DND-41 (cell line): ENCODE measurements at regions not wholly inside any gene's neighbourhood (a gene's known extent, or its start where the extent isn't known, plus 50 kb on each side); places are given as distances from the start of the nearest gene placed in this dataset.

Experiments
- CTCF ChIP-seq: IDR thresholded peaks from 2 replicates; pipeline ENCODE4 v1.5.1; 2012; ENCODE audit warnings: borderline replicate concordance, low read length, moderate library complexity, mild to moderate bottlenecking; ENCODE audit not compliant: poor library complexity, severe bottlenecking; ENCODE audit errors: extremely low read depth
- EZH2 ChIP-seq: IDR thresholded peaks from 3 replicates; pipeline ENCODE4 v1.6.1; 2012; ENCODE audit warnings: borderline replicate concordance, low read depth, mild to moderate bottlenecking, moderate library complexity, low read length, inconsistent platforms; ENCODE audit not compliant: severe bottlenecking

- no peak for TF ChIP-seq CTCF
- no peak for TF ChIP-seq EZH2
Measured at GRCh38 chr3:190941694-190942260, 79.3 kb upstream of the GMNC start.
